Glomerular visceral epithelial cell (primary cell): ENCODE measurements at regions not wholly inside any gene's neighbourhood (a gene's known extent, or its start where the extent isn't known, plus 50 kb on each side); places are given as distances from the start of the nearest gene placed in this dataset.
"Not testable (repeated sequence)": the region's sequence is repeated elsewhere in the genome, so short reads cannot be mapped to it uniquely, and the experiment has no call there.

Experiments used
- DNase-seq: peaks from one replicate; pipeline ENCODE4 v3.0.0-alpha.2; 2016; ENCODE audit errors: extremely low spot score

DNA sequence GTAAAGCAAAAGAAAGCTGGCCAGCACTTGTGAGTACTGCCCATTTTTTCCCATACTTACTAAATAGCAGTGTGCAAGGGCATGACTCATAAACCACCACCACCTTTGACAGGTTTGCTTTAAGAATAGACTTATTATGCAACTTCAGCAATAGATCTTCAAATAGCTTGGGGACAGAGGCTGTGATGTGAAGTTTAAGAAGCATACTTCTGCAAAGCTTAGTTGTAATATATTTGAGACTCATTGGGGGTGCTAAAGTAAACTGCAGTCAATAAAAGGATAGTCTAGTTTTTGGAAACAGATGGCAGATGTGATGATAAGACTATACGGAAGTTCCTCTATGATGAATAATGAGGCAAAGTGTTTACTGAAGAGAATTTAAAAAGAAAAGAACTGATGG lies 210.0 kb downstream of the PLA2G4A start:
- DNase-seq: peak; percentile 23

DNA sequence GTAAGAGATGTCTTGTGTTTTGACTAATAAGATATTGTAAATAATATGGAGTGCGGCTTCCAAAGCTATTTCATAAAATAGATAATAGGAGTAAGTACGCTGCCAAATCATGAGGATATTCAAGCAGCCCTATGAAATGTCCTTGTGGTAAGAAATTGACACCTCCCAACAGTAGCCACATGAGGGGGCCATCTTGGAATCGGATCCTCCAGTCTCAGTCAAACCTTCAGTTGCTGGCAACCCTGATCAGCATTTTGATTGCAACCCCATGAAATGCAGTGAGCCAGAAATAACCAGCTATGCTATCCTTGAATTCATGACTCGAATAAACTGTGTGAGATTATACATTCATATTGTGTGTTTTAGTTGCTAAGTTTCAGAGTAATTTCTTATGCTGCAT lies 212.4 kb downstream of the PLA2G4A start:
- no peak for DNase-seq

DNA sequence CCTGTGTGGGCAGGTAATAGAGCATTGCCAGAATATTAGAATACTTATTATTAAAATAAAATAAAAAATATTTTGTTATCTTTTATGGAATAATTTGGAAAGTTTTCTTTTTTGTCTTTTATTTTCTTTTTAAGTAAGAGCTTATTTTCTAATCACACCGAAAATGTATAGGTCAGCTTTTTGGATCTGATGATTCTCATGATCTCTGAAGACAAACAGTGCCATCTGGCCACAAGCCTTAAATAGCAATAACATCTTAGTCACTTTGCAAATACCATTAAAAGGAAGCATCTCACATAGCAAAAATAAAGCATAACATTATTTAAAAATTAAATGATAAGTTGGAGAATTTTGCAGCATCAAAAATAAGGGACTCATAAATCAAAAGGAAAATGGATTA lies 213.8 kb downstream of the PLA2G4A start:
- no peak for DNase-seq

DNA sequence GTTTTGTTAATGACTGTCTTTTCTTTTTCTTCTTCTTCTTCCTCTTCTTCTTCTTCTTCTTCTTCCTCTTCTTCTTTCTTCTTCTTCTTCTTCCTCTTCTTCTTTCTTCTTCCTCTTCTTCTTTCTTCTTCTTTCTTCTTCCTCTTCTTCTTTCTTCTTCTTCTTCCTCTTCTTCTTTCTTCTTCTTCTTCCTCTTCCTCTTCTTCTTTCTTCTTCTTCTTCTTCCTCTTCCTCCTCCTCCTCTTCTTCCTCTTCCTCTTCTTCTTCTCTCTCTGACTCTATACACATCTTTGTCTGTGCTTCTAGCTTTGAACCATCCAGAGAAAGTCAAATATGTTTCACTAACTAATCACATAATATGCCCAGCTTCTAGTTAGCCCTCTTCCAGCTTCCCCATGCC lies 214.7 kb downstream of the PLA2G4A start:
- not testable (repeated sequence) for DNase-seq

DNA sequence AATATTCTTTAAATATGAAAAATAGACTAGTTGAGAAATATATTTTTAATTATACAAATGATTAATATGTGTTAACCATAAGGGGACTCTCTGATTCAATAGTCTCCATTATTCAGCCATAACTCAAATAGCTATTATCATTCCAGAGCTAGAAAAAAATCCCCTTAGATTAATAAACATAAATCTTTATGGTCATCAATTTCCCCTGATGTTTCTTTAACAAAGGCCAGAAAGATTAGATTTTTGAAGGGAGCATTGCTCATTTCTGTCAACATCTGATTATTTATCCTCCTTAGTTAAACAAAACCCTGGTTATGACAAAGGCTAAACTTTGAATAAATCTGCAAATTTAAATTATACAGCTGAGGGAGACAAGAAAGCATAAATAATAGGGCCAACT lies 215.7 kb downstream of the PLA2G4A start:
- DNase-seq: no peak

DNA sequence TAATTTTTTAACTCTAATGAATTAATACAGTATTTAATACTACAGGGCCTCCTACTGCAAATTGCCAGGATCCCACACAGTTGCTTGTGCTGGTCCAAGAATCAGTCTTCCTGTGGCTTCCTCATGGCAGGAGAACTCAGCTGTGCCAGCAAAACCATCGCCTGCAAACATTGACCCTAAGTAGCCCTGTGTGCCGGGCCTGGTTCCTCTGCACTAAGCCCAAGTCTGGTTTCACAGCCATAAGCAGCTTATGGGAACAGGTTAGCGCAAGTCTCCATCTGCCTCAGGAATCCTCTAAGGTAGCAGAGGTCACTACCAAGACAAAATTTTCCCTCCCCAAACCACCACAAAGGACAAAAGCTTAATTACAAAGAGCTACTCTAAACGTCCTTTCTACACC lies 216.6 kb downstream of the PLA2G4A start:
- DNase-seq: no peak

DNA sequence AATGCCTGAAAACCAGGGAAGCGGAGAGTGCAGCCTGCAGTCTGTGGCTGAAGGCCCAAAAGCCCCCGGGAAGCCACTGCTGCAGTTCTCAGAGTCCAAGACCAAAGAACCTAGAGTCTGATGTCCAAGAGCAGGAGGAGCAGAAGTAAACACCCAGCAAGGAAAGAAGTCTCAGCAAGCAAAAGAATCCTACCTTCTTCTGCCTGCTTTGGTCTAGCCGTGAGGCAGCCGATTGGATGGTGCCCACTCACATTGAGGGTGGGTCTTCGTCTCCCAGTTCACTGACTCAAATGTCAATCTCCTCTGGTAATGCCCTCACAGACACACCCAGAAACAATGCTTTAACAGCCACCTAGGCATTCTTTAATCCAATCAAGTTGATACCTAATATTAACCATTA lies 217.5 kb downstream of the PLA2G4A start:
- no peak for DNase-seq

DNA sequence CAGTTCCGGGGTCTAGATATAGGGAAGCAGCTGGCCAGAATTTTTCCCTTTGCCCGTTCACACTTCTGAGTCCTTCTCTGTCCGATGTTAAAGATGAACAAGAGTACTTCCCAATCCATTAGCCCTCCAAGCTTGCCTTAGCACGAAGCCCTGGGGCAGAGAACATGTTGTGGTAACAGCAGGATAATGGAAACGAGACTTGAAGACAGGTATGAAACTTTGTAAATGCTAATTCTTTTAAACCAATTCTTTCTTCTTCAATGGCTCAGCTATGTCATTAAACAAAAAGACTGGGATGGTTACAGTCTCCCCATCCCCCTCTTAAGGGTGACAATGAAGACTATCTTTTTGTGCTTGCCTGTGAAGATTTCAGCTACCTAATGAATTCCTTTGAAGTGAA lies 218.5 kb downstream of the PLA2G4A start:
- DNase-seq: no peak

DNA sequence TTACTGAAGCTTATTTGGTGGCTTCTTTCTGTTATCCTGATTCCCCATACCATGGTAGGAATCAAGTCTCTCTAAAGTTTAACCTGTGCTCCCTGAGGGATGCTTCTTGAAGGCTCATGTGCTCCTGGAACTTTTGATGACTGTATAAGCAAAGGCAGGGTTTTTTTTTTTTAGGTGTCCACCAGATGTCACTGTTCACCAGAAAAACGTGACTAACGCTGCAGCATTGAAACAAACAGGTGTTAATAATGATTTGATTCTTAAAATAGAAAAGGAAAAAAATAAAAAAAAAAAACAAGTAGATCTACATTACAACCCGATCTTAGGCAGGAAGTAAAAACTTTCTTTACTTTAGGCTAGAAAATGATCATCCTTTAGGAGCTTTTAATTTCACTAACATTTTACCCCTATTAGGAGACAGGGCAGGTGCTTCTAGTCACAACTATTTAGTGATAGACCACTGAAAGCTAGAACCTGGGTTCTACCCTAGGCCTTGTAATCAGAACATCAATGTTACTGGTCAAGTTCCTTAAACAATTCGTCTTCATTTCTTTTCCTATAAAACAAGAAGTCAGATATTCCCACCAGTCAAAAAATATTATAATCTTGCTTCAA lies 223.0 kb downstream of the PLA2G4A start:
- DNase-seq: peak; percentile 56

DNA sequence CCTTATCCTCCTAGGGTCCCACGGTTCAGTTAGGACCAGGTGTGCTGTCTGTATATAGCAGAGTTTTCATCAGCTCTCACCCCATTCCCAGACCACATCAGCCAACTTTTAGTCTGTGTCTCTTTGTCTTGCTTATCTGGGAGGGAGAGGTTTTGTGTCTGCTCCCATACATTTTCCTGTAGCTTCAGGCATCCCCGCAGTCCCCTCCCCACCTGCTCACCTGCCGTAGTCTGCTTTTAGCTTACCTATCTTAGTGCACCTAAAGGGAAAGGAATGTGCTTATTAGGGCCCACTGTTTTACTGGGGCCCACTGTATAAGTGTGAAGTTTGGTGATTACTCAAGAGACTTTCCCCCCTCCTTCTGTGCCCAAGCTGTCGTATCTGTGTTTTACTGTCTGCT lies 225.1 kb downstream of the PLA2G4A start:
- DNase-seq: no peak

DNA sequence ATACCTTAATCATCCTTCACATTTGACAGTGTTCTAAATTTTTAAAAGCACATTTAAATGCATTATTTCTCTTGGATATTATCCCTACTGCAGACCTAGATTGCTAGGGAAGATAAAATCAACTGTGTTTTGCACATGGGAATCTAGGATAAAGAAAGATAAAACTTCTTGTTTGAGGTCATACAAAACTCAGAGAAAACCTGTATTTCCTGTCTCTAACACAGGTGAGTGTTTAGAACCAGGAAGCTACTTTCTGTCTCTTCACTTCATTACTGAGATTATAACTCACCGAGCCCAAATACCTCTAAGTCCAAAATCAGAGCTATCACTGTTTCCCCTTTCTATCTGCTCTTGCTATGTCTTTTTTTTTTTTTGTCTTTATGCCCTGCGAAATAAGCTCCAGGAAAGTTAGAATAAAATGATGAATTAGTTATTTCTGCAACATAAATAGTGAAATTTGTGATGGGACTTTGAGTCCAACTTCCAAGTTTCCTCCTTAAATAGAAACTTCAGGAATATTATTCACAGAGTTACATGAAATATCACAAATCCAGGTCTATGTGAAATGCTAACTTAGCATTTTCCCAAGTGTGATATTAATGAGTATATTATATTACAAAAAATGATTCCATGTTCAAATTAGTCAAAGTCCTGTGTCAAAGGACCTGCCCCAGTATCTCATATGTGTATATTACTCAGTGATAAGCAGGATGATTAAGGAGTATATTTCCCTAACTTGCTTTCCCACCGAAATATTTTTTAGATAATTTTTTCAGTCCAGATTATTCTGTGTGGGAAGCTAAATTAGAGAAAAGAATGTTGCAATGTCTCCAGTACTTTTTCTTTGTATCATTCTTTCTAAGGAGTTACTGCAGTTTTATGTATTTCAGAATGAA lies 226.4 kb downstream of the PLA2G4A start:
- no peak for DNase-seq

DNA sequence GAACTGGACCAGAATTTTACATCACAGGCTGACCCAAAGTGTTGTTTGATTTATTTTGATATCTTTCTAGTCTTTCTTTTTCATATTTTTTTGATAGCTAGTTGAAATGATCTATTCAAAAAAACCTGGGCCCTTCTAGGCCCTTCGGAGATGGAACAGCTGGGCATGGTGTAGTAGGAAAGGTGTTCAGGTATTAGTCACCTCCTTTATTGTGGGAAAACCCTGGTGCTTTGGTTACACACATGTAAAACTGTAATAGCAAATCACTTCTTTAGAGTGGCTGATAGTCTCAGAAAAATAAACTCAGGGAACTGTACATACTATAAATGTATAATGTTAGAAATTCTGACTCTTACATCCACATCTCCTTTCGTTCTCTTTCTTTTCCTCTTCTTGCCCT lies 234.5 kb downstream of the PLA2G4A start:
- no peak for DNase-seq

DNA sequence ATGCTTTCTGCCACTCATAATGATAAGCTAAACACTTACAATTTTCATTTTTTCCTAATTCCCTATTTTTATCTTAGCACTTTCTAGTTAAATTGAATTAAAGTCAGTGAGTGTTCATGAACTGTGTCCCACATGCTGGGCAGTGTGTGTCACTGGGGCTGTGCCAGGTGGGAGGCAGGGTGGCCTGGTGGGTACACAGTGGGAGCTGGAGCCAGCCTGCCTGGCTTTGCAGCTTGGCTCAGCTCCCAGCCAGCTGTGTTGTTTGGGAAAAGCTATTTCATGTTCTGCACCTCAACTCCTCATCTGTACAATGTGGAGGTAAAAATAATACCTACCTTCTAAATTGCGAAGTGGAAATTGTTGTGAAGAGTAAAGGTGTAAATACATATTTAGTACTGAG lies 238.4 kb downstream of the PLA2G4A start:
- DNase-seq: no peak

DNA sequence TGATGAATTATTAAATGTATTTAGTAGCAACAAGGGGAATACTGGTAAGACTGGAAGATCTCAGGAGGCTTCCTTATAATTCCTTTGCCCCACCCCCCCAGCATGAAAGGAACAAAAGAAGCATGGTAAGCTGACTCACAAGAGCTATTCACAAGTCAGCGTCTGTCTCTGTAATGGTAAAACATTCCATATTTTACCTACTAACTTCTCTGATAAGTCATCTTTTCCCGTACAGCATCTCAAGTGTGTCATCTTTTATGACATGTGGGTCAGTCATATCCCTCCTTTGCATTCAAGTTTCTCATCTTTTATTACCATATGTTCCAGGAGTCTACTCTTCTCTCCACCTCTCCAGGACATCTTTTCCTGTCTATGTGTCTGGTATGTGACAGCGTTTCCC lies 241.3 kb downstream of the PLA2G4A start:
- peak; percentile 6 for DNase-seq

DNA sequence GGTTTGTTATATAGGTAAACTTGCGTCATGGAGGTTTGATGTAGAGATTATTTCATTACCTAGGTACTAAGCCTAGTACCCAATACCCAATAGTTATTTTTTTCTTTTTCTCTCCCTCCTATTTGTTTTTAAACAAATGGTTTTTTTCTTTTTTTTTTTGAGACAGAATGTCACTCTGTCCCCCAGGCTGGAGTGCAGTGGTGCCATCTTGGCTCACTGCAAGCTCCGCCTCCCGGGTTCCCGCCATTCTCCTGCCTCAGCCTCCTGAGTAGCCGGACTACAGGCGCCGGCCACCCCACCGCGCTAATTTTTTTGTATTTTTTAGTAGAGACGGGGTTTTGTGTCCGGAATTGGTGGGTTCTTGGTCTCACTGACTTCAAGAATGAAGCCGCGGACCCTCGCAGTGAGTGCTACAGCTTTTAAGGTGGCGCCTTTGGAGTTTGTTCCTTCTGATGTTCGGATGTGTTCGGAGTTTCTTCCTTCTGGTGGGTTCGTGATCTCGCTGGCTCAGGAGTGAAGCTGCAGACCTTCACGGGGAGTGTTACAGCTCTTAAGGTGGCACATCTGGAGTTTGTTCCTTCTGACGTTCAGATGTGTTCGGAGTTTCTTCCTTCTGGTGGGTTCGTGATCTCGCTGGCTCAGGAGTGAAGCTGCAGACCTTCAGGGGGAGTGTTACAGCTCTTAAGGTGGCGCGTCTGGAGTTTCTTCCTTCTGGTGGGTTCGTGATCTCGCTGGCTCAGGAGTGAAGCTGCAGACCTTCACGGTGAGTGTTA lies 243.7 kb downstream of the PLA2G4A start:
- DNase-seq: peak; percentile 12

DNA sequence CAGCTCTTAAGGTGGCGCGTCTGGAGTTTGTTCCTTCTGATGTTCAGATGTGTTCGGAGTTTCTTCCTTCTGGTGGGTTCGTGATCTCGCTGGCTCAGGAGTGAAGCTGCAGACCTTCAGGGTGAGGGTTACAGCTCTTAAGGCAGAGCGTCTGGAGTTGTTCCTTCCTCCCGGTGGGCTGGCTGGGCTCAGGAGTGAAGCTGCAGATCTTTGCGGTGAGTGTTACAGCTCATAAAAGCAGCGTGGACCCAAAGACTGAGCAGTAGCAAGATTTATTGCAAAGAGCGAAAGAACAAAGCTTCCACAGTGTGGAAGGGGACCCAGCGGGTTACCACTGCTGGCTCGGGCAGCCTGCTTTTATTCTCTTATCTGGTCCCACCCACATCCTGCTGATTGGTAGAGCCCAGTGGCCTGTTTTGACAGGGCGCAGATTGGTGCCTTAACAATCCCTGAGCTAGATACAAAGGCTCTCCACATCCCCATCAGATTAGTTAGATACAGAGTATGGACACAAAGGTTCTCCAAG lies 244.3 kb downstream of the PLA2G4A start:
- DNase-seq: peak; percentile 34

DNA sequence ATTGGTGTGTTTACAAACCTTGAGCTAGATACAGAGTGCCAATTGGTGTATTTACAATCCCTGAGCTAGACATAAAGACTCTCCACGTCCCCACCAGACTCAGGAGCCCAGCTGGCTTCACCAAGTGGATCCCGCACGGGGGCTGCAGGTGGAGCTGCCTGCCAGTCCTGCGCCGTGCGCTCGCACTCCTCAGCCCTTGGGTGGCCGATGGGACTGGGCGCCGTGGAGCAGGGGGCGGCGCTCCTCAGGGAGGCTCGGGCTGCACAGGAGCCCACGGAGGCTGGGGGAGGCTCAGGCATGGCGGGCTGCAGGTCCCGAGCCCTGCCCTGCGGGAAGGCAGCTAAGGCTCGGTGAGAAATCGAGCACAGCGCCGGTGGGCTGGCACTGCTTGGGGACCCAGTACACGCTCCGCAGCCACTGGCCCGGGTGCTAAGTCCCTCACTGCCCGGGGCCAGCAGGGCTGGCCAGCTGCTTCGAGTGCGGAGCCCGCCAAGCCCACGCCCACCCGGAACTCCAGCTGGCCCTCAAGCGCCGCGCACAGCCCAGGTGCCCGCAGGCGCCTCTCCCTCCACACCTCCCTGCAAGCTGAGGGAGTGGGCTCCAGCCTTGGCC lies 245.0 kb downstream of the PLA2G4A start:
- DNase-seq: not testable (repeated sequence)

DNA sequence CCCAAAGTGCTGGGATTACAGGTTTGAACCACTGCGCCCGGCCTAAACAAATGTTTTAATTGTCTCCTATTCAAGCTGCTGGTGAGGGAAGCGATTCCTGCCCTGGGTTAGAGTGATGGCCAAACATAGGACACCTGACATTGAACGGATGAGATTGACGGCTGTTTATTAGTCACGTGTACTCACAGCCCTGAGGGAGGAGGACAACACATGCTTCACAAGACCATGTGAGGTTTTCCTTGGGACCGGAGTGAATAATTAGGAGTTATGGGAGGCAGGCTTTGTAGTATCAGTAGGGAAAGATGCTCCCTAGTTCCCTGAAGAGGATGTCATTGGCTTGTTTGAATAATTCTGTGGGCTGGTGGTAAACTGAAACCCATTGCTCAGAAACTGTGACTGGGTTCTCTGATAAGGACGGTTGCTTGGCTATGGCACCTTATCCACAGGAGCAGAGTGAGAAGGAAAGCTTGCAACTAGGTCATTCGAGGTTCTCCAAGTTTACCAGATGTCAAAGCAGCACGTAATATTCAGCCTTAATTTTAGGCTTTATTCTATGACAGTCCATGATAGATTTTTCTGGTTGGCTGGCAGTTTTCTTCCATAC lies 245.8 kb downstream of the PLA2G4A start:
- DNase-seq: no peak

DNA sequence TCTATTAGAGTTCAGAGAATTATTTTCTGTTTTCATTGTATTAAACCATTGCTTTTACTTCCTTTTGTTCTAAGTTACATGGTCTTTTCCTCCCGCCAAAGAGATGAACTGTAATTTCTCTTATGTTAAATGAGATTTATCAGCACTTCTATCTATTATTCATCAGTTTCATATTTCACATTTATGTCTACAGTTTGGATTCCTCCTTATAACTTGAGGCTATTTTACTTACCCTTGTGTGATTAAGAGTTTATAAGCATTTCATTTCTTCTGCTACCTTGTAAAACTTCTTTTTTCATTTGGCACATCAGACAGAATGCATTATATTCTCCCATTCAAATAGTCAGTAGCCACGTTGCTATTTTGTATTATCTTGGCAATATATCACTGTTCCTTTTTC lies 248.2 kb downstream of the PLA2G4A start:
- no peak for DNase-seq

DNA sequence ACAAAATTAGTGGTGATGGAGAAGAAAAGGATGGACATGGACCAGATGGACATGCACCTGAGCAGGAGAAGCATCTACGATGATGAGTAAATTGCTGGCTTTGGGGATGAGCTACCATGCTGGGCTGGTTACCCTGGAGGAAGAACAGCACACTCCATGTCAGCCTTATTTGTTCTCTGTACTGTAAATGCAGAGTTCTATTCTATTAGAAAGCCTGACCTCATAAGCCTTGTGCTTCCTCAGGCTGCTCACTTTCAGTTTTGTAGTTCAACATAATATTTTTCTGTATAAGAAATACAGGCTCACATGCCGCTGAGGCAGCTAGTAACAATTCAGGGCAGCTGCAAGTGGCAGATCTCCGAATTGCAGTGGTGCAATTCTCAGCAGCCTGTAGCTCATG lies 249.6 kb downstream of the PLA2G4A start:
- DNase-seq: no peak

DNA sequence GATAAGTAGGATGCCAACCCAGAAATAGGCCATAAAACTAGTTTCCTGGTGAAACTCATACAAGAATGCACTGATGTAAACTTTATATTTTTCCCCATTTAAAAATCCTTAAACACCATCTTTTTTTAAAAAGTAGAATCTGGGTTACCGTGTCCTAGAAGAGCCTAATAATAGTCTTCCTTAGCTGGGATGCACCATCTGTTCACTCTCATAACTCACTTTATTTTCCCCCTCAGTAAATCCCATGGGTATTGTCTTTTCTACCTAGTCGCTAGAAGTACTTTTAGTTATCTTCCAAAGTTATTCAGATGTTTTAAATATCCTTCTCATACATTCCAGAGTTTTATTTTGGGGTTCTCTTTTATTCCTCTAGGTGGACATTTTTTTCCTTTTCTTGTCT lies 250.2 kb downstream of the PLA2G4A start:
- no peak for DNase-seq

DNA sequence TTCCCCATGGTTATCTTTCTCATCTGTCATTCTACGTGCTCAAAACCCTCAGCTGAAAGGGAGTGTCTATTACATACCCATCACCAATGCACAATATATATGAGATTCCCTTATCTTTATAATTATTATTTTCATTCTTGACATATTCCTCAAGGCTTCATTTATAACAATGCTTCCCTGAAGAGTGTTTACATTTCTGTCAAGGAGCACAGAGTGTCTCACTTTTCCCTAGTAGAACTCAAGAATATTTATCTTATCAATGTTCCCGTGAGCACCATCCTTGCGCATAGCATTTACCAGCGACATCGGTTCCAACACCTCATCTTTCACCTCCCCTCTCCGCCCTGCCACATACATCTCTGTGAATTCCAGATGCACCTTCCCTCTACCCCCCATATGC lies 250.6 kb downstream of the PLA2G4A start:
- no peak for DNase-seq
